NCI-H2227 (cell line): ENCODE measurements at regions not wholly inside any gene's neighbourhood (a gene's known extent, or its start where the extent isn't known, plus 50 kb on each side); places are given as distances from the start of the nearest gene placed in this dataset.

Experiments used
- DNase-seq: peaks from one replicate; lab custom pipeline; 2025; ENCODE audit not compliant: unreplicated experiment; lab: John Stamatoyannopoulos, UW

- no peak for DNase-seq
These were observed 657.4 kb upstream of the ATXN8OS start for GRCh38 chr13:69450245-69450644.

GRCh38 chr13:69425235-69425634, 682.4 kb upstream of the ATXN8OS start:
- DNase-seq = no peak

DNA sequence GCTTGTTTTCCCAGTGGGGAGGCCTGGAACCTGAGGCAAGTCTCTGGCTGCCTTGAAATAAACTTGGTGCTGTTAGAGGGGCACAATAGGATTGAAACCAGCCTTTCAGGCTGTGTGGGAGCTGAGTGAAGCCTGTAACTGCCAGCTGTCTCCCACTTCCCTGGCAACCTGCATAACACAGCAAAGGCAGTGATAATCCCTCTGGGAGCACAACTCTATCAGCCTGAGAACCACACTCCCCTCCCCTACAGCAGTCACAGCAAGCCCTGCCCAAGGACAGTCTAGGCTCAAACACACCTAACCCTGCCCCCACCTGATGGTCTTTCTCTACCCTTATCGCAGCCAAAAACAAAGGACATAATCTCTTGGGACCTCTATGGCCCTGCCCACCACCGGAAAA, 683.8 kb upstream of the ATXN8OS start:
- DNase-seq = no peak

- no peak for DNase-seq
These were observed 689.3 kb upstream of the ATXN8OS start for GRCh38 chr13:69418319-69418718.

- DNase-seq = no peak
These were observed 696.9 kb upstream of the ATXN8OS start for GRCh38 chr13:69410761-69411160.

GRCh38 chr13:69391756-69392155, 715.9 kb upstream of the ATXN8OS start:
- no peak for DNase-seq

DNA sequence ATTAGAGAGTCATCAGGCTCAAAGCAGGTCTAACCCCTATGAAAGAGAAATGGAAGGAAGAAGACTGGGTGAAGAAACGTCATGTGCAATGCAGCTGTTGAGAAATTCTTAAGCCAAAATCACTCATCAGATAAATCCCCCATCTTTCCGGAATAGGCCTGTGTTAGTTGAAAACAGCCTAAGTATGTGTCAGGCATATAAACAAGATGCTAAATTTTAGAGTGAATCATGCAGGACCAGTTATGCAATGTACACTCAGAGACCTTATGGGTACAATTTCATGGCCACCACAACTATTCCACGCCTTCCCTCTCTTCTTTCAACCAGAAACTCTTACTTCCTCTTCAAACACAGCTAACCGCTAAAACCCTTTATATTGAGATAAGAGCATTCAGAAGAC, 717.7 kb upstream of the ATXN8OS start:
- no peak for DNase-seq

GRCh38 chr13:69373747-69374425, 733.7 kb upstream of the ATXN8OS start:
- no peak for DNase-seq

GRCh38 chr13:69363360-69363759, 744.3 kb upstream of the ATXN8OS start:
- no peak for DNase-seq

DNA sequence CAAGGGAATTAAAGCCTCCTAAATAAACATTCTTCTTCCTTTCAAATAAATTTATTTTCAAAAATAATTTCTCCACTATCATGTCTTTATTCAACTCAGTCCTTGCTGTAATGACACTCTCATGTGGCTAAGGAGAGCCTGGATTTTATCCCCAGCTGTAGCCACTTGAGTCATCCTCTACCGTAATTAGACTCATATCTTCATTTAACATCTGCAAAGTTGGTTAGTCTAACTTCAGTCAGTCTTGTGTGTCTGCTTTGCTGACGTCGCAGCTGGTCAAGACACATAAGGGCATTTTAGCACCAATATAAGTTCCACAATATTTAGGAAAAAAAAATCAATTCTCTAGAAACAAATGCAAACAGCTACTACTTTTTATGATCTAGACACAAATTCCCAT, 776.4 kb upstream of the ATXN8OS start:
- DNase-seq = no peak

GRCh38 chr13:69324090-69324886, 783.3 kb upstream of the ATXN8OS start:
- peak; percentile 51 for DNase-seq

DNA sequence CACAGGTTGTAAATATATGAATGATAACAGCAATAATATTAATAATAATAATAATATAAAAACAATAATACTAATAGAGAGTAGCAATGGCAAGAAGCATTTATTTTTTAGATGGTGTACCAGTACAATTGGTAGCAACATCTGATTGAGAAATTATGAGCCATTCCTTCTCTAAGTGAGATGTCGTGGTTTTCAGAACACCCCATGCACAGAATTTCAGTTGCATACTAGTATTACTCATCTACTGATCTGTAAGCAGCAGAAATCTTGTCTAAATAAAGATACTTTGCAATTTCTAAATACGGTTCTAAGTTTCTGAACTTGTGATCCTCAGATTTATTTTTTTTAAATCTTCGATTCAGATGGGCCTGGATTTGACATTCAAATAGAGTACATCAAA, 788.0 kb upstream of the ATXN8OS start:
- no peak for DNase-seq

GRCh38 chr13:69315039-69315438, 792.6 kb upstream of the ATXN8OS start:
- DNase-seq = no peak

DNA sequence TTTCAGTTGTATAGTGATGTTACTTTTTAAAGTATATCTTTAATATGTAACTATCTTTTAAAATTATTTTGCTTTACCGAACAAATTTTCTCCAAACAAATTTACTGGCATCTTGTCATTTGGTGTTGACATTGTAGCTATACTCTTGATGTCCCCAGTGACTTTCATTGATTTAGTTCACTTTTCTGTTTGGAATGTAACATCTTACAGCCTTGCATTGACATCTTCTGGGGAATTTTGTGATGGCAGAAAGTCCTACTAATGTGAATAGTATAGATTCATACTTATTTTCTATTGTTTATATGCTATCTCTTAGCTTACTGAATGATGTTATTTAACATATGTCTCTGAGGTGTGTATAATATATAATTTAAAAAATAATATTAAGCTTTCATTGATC, 800.9 kb upstream of the ATXN8OS start:
- no peak for DNase-seq

DNA sequence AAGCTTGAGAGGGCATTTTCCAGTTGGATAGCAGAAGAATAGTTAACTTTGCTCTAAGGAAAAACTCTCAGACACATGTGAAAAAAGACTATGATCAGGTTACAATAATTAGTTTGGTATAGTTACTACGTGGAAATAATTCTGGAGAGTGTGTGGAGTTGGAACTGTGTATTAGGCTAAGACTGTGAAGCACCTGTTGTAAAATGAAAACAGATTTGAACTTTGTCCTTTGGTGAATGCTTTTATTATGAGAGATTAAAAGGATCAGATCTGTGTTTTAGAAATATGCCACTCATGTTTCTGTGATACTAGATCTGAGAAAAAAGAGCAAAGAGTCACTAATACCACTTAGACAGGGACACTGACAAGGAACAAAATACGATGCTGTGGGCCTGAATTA, 807.5 kb upstream of the ATXN8OS start:
- no peak for DNase-seq

- no peak for DNase-seq
These were observed 811.5 kb upstream of the ATXN8OS start for GRCh38 chr13:69296130-69296529.

DNA sequence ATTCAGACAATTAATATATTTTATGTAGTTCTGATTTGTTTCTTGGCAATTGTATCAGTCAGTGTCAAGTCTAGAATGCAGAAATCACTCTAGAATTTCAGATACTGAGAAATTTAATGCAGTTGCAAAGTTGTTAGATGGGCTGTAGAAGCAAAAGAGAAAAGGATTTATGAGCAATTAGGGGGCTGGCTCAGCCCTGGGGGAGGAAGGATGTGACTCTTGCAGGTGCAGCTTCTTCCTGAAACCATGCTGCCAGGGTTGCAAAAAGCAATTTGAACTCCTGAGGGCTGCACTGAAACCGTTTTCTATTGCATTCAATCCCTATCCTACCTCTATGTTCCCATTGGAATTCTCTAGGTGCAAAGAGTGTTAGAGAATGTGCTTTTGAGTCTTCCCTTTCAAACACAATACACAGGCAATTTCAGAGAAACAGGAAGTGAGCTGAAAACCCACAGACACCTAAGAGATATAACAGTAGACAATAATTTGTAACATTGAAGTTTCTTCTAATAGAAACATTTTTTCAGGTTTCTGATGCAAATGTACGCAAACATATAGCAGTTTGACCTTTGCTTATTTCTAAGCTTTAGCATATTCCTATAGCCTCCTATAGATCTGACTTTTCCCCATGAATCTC, 814.7 kb upstream of the ATXN8OS start:
- no peak for DNase-seq

- no peak for DNase-seq
These were observed 816.2 kb upstream of the ATXN8OS start for GRCh38 chr13:69291292-69291906.

DNA sequence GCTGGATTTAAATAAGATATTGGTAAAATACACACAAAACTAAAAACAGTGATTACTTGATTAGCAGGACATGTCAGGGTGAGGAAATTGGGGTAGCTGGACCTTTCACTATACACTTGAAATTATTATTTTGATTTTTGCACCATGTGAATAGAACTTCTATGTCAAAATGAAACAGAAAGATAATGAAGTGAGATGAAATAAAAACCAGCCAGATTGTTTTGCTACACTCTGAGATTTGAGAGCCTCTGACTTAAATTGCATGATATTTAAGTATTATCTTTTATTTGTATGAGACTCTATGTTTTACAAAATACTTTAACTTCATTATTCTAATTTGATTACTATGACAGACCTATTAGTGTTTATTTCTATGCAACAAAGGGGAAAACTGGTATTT, 819.6 kb upstream of the ATXN8OS start:
- DNase-seq = no peak

- DNase-seq = peak; percentile 1
These were observed 820.5 kb upstream of the ATXN8OS start for GRCh38 chr13:69287050-69287698.

- no peak for DNase-seq
These were observed 823.8 kb upstream of the ATXN8OS start for GRCh38 chr13:69283837-69284236.
